GM18951 (cell line): ENCODE measurements at regions not wholly inside any gene's neighbourhood (a gene's known extent, or its start where the extent isn't known, plus 50 kb on each side); places are given as distances from the start of the nearest gene placed in this dataset.

Experiments used
- POLR2A ChIP-seq: IDR thresholded peaks from 4 replicates; pipeline ENCODE4 v1.6.1; 2011; ENCODE audit warnings: mild to moderate bottlenecking; ENCODE audit not compliant: insufficient read length, insufficient read depth; ENCODE audit errors: extremely low read depth
- in situ Hi-C: fragments of 300-500 bp; cut with MboI; formaldehyde crosslinking; loops from one replicate; pipeline ENCODE4 v1.12.0; 2022; ENCODE audit warnings: low sequenced_read_pairs, mixed read lengths, inconsistent platforms; ENCODE audit not compliant: unreplicated experiment

- TF ChIP-seq POLR2A = no peak
- in situ Hi-C loops = no loop called here
These were observed 254.7 kb upstream of the MOCS1 start for GRCh38 chr6:40188931-40189330.

- in situ Hi-C loops = no loop called here
These were observed 253.4 kb upstream of the MOCS1 start for GRCh38 chr6:40187535-40188144.

GRCh38 chr6:40185486-40185885 is 251.2 kb upstream of the MOCS1 start:
- no peak for TF ChIP-seq POLR2A
- in situ Hi-C loops = no loop called here

More at GRCh38 chr6:40187535-40188144, 253.4 kb upstream of the MOCS1 start:
- no peak for TF ChIP-seq POLR2A

- in situ Hi-C loops = no loop called here
- no peak for TF ChIP-seq POLR2A
These were observed 249.6 kb upstream of the MOCS1 start for GRCh38 chr6:40183902-40184301.

GRCh38 chr6:40181367-40181766 is 247.1 kb upstream of the MOCS1 start:
- TF ChIP-seq POLR2A = no peak
- in situ Hi-C loops = no loop called here

GRCh38 chr6:40180271-40180670 is 246.0 kb upstream of the MOCS1 start:
- in situ Hi-C loops = no loop called here
- TF ChIP-seq POLR2A = no peak

- no peak for TF ChIP-seq POLR2A
- in situ Hi-C loops = no loop called here
These were observed 245.2 kb upstream of the MOCS1 start for GRCh38 chr6:40179496-40179895.

- in situ Hi-C loops = no loop called here
- no peak for TF ChIP-seq POLR2A
These were observed 243.3 kb upstream of the MOCS1 start for GRCh38 chr6:40177598-40177997.

- no peak for TF ChIP-seq POLR2A
- in situ Hi-C loops = no loop called here
These were observed 241.9 kb upstream of the MOCS1 start for GRCh38 chr6:40176152-40176551.

GRCh38 chr6:40172272-40172671 is 238.0 kb upstream of the MOCS1 start:
- in situ Hi-C loops = no loop called here

GRCh38 chr6:40171343-40171742 is 237.1 kb upstream of the MOCS1 start:
- in situ Hi-C loops = no loop called here
- no peak for TF ChIP-seq POLR2A

More at GRCh38 chr6:40172272-40172671, 238.0 kb upstream of the MOCS1 start:
- no peak for TF ChIP-seq POLR2A

GRCh38 chr6:40170856-40171255 is 236.6 kb upstream of the MOCS1 start:
- in situ Hi-C loops = no loop called here
- no peak for TF ChIP-seq POLR2A

- in situ Hi-C loops = no loop called here
- TF ChIP-seq POLR2A = no peak
These were observed 235.6 kb upstream of the MOCS1 start for GRCh38 chr6:40169878-40170277.

- in situ Hi-C loops = no loop called here
- TF ChIP-seq POLR2A = no peak
These were observed 232.7 kb upstream of the MOCS1 start for GRCh38 chr6:40166963-40167362.

GRCh38 chr6:40165036-40165709 is 230.9 kb upstream of the MOCS1 start:
- in situ Hi-C loops = no loop called here
- no peak for TF ChIP-seq POLR2A

- in situ Hi-C loops = no loop called here
- TF ChIP-seq POLR2A = no peak
These were observed 230.1 kb upstream of the MOCS1 start for GRCh38 chr6:40164345-40164755.
